HL-60 (cell line): ENCODE measurements at regions not wholly inside any gene's neighbourhood (a gene's known extent, or its start where the extent isn't known, plus 50 kb on each side); places are given as distances from the start of the nearest gene placed in this dataset.

ENCODE experiments used
- DNase-seq, 2 experiments: peaks; one replicate each; pipeline ENCODE4 v3.0.0-alpha.2; 2010 to 2020; ENCODE audit warnings: low read depth in 1 of 2, low spot score in 1 of 2
- H3K27ac ChIP-seq: fragments of 250-450 bp; sonication (Bioruptor Pico); replicated peaks from 2 replicates; pipeline ENCODE4 v1.5.1; 2020; ENCODE audit warnings: mild to moderate bottlenecking, moderate library complexity
- H3K27me3 ChIP-seq: fragments of 250-450 bp; sonication (Bioruptor Pico); 2 replicates; pipeline ENCODE4 v1.5.1; 2021; ENCODE audit warnings: mild to moderate bottlenecking, moderate library complexity; ENCODE audit not compliant: insufficient read depth, poor library complexity, severe bottlenecking
- H3K4me3 ChIP-seq: replicated peaks from 2 replicates; pipeline ENCODE4 v1.5.1; 2011; ENCODE audit warnings: mild to moderate bottlenecking, control low read depth, low read length; ENCODE audit not compliant: insufficient read depth
- GABPA ChIP-seq: IDR thresholded peaks from 2 replicates; pipeline ENCODE4 v1.6.1; 2012; ENCODE audit warnings: low read depth
- POLR2AphosphoS5 ChIP-seq: IDR thresholded peaks from 2 replicates; pipeline ENCODE4 v1.6.1; 2012; ENCODE audit warnings: low read depth
- SPI1 ChIP-seq: IDR thresholded peaks from 2 replicates; pipeline ENCODE4 v1.6.1; 2012; ENCODE audit warnings: low read depth, mild to moderate bottlenecking, borderline replicate concordance
- TF ChIP-seq, protein P1 (sequence below): IDR thresholded peaks from 2 replicates; pipeline ENCODE4 v1.6.1; 2012; ENCODE audit warnings: low read depth; ENCODE audit not compliant: insufficient replicate concordance
- TF ChIP-seq, protein P2 (sequence below): IDR thresholded peaks from one replicate; pipeline ENCODE4 v1.5.1; 2011; ENCODE audit warnings: low read length, control low read depth, inconsistent platforms; ENCODE audit not compliant: insufficient read depth

DNA sequence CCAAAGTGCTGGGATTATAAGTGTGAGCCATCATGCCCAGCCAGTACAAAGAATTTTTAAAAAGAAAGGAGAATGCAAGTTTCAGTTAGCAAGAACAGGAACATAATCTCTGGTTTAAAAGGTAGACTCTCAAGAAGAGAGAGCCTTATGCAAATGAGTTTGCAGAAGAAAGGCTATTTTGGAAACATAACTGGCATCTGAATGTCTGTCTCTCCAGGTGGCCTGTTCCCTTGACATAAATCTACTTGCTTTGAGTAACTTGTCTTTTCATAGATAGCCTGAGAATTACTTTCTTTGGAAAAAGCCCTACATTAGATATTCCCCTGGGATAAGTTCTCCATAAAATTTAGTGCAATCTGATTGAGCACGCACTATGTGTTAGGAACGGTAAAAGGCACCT is 109.6 kb downstream of the ICOS start:
- no peak for DNase-seq
- no peak overlapping the region for H3K27ac ChIP-seq
- TF ChIP-seq, protein P1, sequence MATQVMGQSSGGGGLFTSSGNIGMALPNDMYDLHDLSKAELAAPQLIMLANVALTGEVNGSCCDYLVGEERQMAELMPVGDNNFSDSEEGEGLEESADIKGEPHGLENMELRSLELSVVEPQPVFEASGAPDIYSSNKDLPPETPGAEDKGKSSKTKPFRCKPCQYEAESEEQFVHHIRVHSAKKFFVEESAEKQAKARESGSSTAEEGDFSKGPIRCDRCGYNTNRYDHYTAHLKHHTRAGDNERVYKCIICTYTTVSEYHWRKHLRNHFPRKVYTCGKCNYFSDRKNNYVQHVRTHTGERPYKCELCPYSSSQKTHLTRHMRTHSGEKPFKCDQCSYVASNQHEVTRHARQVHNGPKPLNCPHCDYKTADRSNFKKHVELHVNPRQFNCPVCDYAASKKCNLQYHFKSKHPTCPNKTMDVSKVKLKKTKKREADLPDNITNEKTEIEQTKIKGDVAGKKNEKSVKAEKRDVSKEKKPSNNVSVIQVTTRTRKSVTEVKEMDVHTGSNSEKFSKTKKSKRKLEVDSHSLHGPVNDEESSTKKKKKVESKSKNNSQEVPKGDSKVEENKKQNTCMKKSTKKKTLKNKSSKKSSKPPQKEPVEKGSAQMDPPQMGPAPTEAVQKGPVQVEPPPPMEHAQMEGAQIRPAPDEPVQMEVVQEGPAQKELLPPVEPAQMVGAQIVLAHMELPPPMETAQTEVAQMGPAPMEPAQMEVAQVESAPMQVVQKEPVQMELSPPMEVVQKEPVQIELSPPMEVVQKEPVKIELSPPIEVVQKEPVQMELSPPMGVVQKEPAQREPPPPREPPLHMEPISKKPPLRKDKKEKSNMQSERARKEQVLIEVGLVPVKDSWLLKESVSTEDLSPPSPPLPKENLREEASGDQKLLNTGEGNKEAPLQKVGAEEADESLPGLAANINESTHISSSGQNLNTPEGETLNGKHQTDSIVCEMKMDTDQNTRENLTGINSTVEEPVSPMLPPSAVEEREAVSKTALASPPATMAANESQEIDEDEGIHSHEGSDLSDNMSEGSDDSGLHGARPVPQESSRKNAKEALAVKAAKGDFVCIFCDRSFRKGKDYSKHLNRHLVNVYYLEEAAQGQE, result no peak
- TF ChIP-seq POLR2AphosphoS5 (no peak), SPI1 (no peak), GABPA (no peak)
- TF ChIP-seq, protein P2, sequence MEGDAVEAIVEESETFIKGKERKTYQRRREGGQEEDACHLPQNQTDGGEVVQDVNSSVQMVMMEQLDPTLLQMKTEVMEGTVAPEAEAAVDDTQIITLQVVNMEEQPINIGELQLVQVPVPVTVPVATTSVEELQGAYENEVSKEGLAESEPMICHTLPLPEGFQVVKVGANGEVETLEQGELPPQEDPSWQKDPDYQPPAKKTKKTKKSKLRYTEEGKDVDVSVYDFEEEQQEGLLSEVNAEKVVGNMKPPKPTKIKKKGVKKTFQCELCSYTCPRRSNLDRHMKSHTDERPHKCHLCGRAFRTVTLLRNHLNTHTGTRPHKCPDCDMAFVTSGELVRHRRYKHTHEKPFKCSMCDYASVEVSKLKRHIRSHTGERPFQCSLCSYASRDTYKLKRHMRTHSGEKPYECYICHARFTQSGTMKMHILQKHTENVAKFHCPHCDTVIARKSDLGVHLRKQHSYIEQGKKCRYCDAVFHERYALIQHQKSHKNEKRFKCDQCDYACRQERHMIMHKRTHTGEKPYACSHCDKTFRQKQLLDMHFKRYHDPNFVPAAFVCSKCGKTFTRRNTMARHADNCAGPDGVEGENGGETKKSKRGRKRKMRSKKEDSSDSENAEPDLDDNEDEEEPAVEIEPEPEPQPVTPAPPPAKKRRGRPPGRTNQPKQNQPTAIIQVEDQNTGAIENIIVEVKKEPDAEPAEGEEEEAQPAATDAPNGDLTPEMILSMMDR, result no peak
- H3K4me3 ChIP-seq, result no peak overlapping the region
- H3K27me3 ChIP-seq, result no peaks in the 10 kb centered on the region

DNA sequence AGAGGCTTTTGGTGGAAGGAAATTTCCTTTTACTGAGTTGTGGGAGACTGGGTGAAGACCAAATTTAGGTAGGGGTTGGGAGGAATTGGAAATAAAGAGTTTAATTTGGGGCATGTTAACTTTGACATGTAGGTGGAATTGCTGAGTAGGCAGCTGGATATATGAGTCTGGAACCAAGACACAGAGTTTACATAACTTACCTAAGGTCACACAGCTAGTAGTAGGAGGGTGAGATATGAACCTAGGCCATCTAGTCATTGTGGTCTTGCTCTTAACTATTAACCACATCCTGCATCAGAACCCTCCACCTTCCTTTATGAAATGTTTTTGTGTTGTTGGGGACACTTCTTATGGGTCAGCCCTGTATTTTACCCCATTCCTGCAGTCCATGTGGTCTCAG is 113.1 kb downstream of the ICOS start:
- H3K27me3 ChIP-seq, result no peaks in the 10 kb centered on the region
- H3K4me3 ChIP-seq, result no peak overlapping the region
- DNase-seq, result no peak
- no peak for TF ChIP-seq SPI1
- TF ChIP-seq, protein P2, result no peak
- TF ChIP-seq, protein P1, result no peak
- no peak for TF ChIP-seq GABPA
- no peak for TF ChIP-seq POLR2AphosphoS5
- H3K27ac ChIP-seq, result no peak overlapping the region

DNA sequence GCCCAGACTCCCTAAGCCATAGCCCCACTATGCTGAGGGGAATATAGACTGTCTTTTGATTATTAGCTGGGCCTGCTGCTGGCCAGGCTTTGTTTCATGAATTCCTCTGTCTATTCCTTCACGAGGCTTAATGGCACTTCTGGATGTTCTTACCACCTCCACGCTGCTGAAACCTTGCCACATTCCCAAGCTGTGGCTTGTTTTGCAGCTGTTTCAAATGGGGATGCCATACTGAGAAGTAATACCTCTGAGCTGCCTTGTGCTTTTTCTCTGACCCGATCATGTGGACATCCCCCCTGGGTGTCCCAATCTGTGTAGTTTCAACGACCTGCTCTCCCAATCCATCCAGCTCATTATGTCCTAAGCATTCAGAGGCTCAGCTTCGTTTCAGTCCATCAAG is 114.1 kb downstream of the ICOS start:
- Histone ChIP-seq H3K27ac (no peak overlapping the region), H3K4me3 (no peak overlapping the region), H3K27me3 (peaks cover 3% of the 10 kb centered on the region)
- no peak for TF ChIP-seq POLR2AphosphoS5
- TF ChIP-seq SPI1, result no peak
- TF ChIP-seq, protein P1, result no peak
- TF ChIP-seq, protein P2, result no peak
- no peak for TF ChIP-seq GABPA
- no peak for DNase-seq
